GM12865 (cell line): ENCODE measurements at regions not wholly inside any gene's neighbourhood (a gene's known extent, or its start where the extent isn't known, plus 50 kb on each side); places are given as distances from the start of the nearest gene placed in this dataset.

ENCODE experiments used
- DNase-seq: peaks from one replicate; pipeline ENCODE4 v3.0.0; 2010; ENCODE audit warnings: low read depth
- H3K4me3 ChIP-seq: 2 replicates; pipeline ENCODE4 v1.5.1; 2011; ENCODE audit warnings: mild to moderate bottlenecking, low read depth, low read length, control low read depth
- TF ChIP-seq, protein P1 (sequence below): IDR thresholded peaks from 2 replicates; pipeline ENCODE4 v1.5.1; 2011; ENCODE audit warnings: low read length, control low read depth, low read depth, inconsistent platforms; ENCODE audit not compliant: insufficient read depth; ENCODE audit errors: missing control alignments

DNA sequence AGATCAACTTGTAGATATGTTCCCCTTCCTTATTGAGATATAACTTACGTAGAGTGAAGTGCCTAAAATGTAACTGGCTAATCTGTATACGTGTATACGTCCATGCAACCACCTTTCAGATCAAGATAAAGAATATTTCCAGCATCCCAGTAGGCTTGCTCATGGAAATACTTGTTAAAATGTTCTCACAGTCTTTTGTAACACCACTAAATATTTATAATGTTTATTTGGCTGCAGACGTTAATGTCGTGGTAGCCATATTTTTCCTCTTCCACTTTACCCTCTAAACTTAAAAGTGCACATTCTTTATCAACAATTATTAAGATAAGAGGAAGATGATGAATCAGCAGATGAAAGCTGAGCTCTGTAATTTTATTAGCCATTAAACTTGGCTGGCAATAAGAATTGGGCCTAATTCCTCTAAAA is 447.4 kb downstream of the AEBP2 start:
- no peak for DNase-seq
- TF ChIP-seq, protein P1, sequence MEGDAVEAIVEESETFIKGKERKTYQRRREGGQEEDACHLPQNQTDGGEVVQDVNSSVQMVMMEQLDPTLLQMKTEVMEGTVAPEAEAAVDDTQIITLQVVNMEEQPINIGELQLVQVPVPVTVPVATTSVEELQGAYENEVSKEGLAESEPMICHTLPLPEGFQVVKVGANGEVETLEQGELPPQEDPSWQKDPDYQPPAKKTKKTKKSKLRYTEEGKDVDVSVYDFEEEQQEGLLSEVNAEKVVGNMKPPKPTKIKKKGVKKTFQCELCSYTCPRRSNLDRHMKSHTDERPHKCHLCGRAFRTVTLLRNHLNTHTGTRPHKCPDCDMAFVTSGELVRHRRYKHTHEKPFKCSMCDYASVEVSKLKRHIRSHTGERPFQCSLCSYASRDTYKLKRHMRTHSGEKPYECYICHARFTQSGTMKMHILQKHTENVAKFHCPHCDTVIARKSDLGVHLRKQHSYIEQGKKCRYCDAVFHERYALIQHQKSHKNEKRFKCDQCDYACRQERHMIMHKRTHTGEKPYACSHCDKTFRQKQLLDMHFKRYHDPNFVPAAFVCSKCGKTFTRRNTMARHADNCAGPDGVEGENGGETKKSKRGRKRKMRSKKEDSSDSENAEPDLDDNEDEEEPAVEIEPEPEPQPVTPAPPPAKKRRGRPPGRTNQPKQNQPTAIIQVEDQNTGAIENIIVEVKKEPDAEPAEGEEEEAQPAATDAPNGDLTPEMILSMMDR: no peak
- no peak overlapping the region for H3K4me3 ChIP-seq

DNA sequence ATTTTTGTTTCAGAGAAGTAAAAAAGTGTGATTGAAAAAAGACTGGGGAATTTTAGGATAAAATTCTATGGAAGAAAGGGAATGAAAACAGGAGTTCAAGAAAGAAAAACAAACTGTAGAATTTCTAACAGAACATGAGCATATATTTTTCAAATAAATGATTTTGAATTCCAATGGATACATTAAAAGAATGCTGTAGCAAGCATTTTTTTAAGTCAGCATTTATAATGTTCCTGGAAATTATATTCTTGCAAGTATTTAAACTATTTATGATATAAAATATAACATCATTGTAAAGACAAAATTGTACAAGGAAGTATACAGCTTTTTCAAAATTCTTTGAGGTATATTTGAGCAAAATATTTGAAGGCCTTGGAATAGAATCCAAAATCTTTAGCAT is 450.7 kb downstream of the AEBP2 start:
- TF ChIP-seq, protein P1: no peak
- H3K4me3 ChIP-seq: no peak overlapping the region
- DNase-seq: no peak

DNA sequence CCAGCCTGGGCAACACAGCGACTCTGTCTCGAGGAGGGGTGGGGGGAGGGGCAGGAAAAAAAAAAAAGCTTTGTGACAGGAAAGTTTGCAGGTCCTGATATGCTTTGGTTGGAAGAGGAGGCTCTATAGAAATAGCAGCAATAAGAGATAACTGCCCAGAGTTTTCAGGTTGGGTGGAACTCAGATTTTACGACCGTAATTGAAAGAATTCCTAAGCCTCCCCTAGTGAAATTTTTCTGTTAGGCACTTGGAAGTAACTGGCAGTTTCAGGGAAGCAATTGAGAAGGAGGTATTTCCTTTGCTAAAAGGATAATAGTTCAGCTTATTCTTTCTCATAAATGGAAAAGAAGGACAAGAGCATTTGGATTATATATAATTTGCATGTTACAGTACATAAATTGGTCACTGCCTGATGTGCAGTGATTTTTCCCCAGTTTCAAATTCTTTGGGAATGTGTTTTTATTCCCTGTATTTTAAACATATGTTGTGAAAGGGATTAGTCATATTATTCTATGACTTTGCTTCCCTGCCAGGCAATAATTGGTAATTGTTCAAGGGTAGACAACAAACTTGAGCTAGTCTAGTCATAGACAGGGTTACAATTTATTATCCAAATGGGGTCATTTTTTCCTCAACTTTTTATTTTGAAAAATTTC is 452.8 kb downstream of the AEBP2 start:
- TF ChIP-seq, protein P1: no peak
- no peak for DNase-seq
- H3K4me3 ChIP-seq: no peak overlapping the region

DNA sequence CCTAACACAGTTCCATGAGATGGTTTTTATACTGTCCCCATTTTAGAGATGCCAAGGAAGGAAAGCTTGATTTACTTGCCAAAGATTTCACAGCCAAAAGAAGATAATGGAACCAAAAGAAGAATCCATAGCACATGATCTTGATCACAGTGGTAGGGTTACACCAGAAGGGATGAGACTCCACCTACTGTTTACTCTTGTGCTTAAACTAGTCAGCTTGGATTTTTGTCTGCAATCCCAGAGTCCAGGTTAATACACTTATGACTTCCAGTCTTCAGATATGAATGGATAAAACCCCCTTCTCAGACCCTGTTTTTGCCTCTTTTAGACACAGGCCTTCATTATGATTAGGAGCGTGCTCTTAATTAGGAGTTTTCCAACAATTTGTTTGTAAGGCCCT is 454.2 kb downstream of the AEBP2 start:
- TF ChIP-seq, protein P1: no peak
- peak; percentile 28 for DNase-seq
- no peak overlapping the region for H3K4me3 ChIP-seq

DNA sequence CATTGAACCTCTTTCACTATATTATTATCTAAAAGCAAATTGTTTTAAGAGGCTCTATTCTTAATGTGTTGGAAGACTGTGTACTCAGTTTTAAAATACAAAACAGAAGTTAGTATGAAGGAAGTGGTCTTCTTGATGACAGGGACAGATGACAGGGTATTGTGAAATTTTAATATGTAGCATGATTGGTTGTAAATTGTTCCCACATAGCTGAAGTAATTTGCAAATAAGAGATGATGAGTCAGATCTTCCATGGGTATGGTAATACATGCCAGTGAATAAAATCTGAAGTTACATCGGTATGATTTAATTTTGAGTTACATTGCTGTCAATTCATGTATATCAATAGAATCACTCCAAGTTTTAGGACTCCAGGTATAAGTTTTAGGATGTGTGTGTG is 454.8 kb downstream of the AEBP2 start:
- DNase-seq: peak; percentile 38

DNA sequence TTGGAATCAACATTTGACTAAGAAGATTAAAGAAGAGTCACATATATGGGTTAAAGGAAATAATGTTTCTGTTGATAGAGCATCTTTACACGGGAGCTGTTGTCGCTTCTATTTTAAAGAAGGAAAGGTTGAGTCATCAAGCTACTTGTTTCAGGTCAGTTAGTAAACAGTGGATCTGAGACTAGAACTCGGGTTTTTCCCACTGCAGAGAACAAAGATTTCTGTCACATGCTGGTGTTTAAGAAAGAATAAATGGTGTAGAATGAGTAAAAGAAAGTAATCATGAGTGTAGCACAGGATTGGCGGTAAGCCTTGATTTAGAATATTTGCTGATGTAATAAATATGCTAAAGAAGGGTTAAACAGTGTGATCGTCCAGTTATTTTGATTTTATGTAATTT is 455.5 kb downstream of the AEBP2 start:
- peak; percentile 86 for DNase-seq
- no peak overlapping the region for H3K4me3 ChIP-seq
- TF ChIP-seq, protein P1: no peak

More for the DNA sequence above, 454.8 kb downstream of the AEBP2 start:
- TF ChIP-seq, protein P1: no peak
- H3K4me3 ChIP-seq: no peak overlapping the region
